ENCODE measurements at regions not wholly inside any gene's neighbourhood (a gene's known extent, or its start where the extent isn't known, plus 50 kb on each side); places are given as distances from the start of the nearest gene placed in this dataset.

- TF ChIP-seq CTCF (IDR thresholded peaks at IDR 0.05), result no peak
- H4K20me1 ChIP-seq (ENCODE audit: insufficient read depth, low read length), result no peaks in the 10 kb centered on the region
- peaks cover 0 to 2% (median 0%) of the 10 kb centered on the region in 3 donors for H3K27me3 Mint-ChIP-seq (ENCODE audit: low read depth in 3 of 3)
- H3K36me3 ChIP-seq (replicated peaks in 1 of 2; ENCODE audit: control insufficient read depth in 1 of 2, insufficient read depth in 2 of 2, low read length in 2 of 2), result no peaks in the 10 kb centered on the region
- intact Hi-C loops (cut with micrococcal nuclease), result no loop called here
- H3K4me3 Mint-ChIP-seq, result no peak overlapping the region
- H3K27ac ChIP-seq (ENCODE audit: low read depth in 1 of 2, low read length in 2 of 2), result no peak overlapping the region
- no peak overlapping the region for H3K9ac ChIP-seq (ENCODE audit: insufficient read depth, low read length, poor library complexity, severe bottlenecking)
- no peaks in the 10 kb centered on the region for H3K79me2 ChIP-seq (ENCODE audit: insufficient read depth, low read length)
- H3K27ac Mint-ChIP-seq, result no peak overlapping the region
- H3K27me3 ChIP-seq (ENCODE audit: control insufficient read depth in 2 of 2, insufficient read depth in 2 of 2, low read length in 2 of 2), result no peaks in the 10 kb centered on the region
- no peak overlapping the region for H2AFZ ChIP-seq (ENCODE audit: insufficient read depth, low read depth, low read length, poor library complexity, severe bottlenecking)
- H3K4me1 Mint-ChIP-seq, result no peaks in the 10 kb centered on the region
- peaks cover 0 to 7% (median 3%) of the 10 kb centered on the region in 7 donors for H3K9me3 Mint-ChIP-seq
- peaks cover 0 to 3% of the 10 kb centered on the region in 2 donors for H3K9me3 ChIP-seq (replicated peaks in 1 of 2; ENCODE audit: control insufficient read depth in 1 of 2, insufficient read depth in 1 of 2, low read length in 2 of 2)
- H3K4me3 ChIP-seq (replicated peaks in 1 of 3; ENCODE audit: low read depth in 2 of 3, low read length in 3 of 3), result no peak overlapping the region
- H3K36me3 Mint-ChIP-seq, result no peaks in the 10 kb centered on the region
- no peak for DNase-seq
- H3K4me1 ChIP-seq (ENCODE audit: control insufficient read depth in 1 of 2, insufficient read depth in 2 of 2, low read length in 2 of 2), result no peaks in the 10 kb centered on the region
- no peak overlapping the region for H3K4me2 ChIP-seq (replicated peaks; ENCODE audit: extremely low read depth, low read length, poor library complexity, severe bottlenecking)
These were observed 241.6 kb upstream of the HS3ST1 start for GRCh38 chr4:11670304-11670703.

GRCh38 chr4:11669156-11669555 lies 240.5 kb upstream of the HS3ST1 start:
- no peak overlapping the region for H3K4me3 ChIP-seq (replicated peaks in 1 of 3; ENCODE audit: low read depth in 2 of 3, low read length in 3 of 3)
- DNase-seq, result no peak
- no peak overlapping the region for H2AFZ ChIP-seq (ENCODE audit: insufficient read depth, low read depth, low read length, poor library complexity, severe bottlenecking)
- no peak for TF ChIP-seq CTCF (IDR thresholded peaks at IDR 0.05)
- no peaks in the 10 kb centered on the region for H3K79me2 ChIP-seq (ENCODE audit: insufficient read depth, low read length)
- no peaks in the 10 kb centered on the region for H4K20me1 ChIP-seq (ENCODE audit: insufficient read depth, low read length)
- H3K27ac Mint-ChIP-seq, result no peak overlapping the region
- H3K27me3 Mint-ChIP-seq (ENCODE audit: low read depth in 3 of 3), result peaks cover 0 to 3% (median 0%) of the 10 kb centered on the region in 3 donors
- intact Hi-C loops (cut with micrococcal nuclease), result no loop called here
- peaks cover 0 to 7% (median 3%) of the 10 kb centered on the region in 7 donors for H3K9me3 Mint-ChIP-seq
- H3K9me3 ChIP-seq (replicated peaks in 1 of 2; ENCODE audit: control insufficient read depth in 1 of 2, insufficient read depth in 1 of 2, low read length in 2 of 2), result peaks cover 0 to 3% of the 10 kb centered on the region in 2 donors
- WGBS (ENCODE audit: insufficient coverage), result 60% methylated on average over 1 of the region's 2 CpGs
- no peaks in the 10 kb centered on the region for H3K36me3 Mint-ChIP-seq
- H3K36me3 ChIP-seq (replicated peaks in 1 of 2; ENCODE audit: control insufficient read depth in 1 of 2, insufficient read depth in 2 of 2, low read length in 2 of 2), result no peaks in the 10 kb centered on the region
- no peaks in the 10 kb centered on the region for H3K4me1 Mint-ChIP-seq
- H3K27me3 ChIP-seq (ENCODE audit: control insufficient read depth in 2 of 2, insufficient read depth in 2 of 2, low read length in 2 of 2), result no peaks in the 10 kb centered on the region
- H3K4me2 ChIP-seq (replicated peaks; ENCODE audit: extremely low read depth, low read length, poor library complexity, severe bottlenecking), result no peak overlapping the region
- H3K4me3 Mint-ChIP-seq, result no peak overlapping the region
- H3K4me1 ChIP-seq (ENCODE audit: control insufficient read depth in 1 of 2, insufficient read depth in 2 of 2, low read length in 2 of 2), result no peaks in the 10 kb centered on the region
- no peak overlapping the region for H3K27ac ChIP-seq (ENCODE audit: low read depth in 1 of 2, low read length in 2 of 2)
- no peak overlapping the region for H3K9ac ChIP-seq (ENCODE audit: insufficient read depth, low read length, poor library complexity, severe bottlenecking)
